GM12878 (cell line): ENCODE measurements at regions not wholly inside any gene's neighbourhood (a gene's known extent, or its start where the extent isn't known, plus 50 kb on each side); places are given as distances from the start of the nearest gene placed in this dataset.

Experiments used
- ATAC-seq: fragments of 200-7000 bp; cut with Tn5 transposase; 3 replicates; pipeline ENCODE4 v1.9.1; 2020; ENCODE audit warnings: mild to moderate bottlenecking, moderate library complexity
- BruUV-seq: library from RNA; stranded (reverse); fragments of 400-500 nt; replicated peaks from 2 replicates; lab custom pipeline; 2021; lab: Mats Ljungman, UMichigan
- CTCF ChIA-PET: fragments of 300-600 bp; sonication (Branson Sonifier 250); formaldehyde crosslinking; extraction: SDS; loops from one replicate; lab custom pipeline; 2021; ENCODE audit warnings: inconsistent platforms; lab: Yijun Ruan, JAX
- POLR2A ChIA-PET: fragments of 350-600 bp; formaldehyde crosslinking; extraction: SDS; loops from one replicate; lab custom pipeline; 2021; ENCODE audit warnings: inconsistent platforms; lab: Charles Lee
- RAD21 ChIA-PET: fragments of 300-600 bp; sonication (Branson Sonifier 250); formaldehyde crosslinking; loops from one replicate; lab custom pipeline; 2023; ENCODE audit warnings: antibody characterized with exemption; ENCODE audit not compliant: unreplicated experiment; lab: Charles Lee
- SMC1A ChIA-PET: fragments of 300-600 bp; sonication (Branson Sonifier 250); formaldehyde crosslinking; loops from one replicate; lab custom pipeline; 2023; ENCODE audit not compliant: unreplicated experiment, uncharacterized antibody; lab: Charles Lee
- DNase-seq: peaks from one replicate; pipeline ENCODE4 v3.0.0-alpha.2; 2011; ENCODE audit warnings: low read depth, low spot score
- FAIRE-seq: peaks from 3 replicates; lab custom pipeline; 2011; peaks lifted over from hg19 to GRCh38; lab: Jason Lieb, UNC
- H2AFZ ChIP-seq: 2 replicates; pipeline ENCODE4 v1.6.0; 2011; ENCODE audit warnings: low read depth, low read length, control low read depth; ENCODE audit not compliant: control insufficient read depth
- H3K27ac ChIP-seq: 2 replicates; pipeline ENCODE4 v1.5.1; 2011; ENCODE audit warnings: control low read depth; ENCODE audit not compliant: control insufficient read depth, insufficient read depth
- H3K27me3 ChIP-seq, 2 experiments: replicated peaks in 1 of 2; 2 replicates each; pipeline versions ENCODE4 v1.6.0 to v1.6.1; 2011; ENCODE audit warnings: low read length in 1 of 2; ENCODE audit not compliant: control insufficient read depth in 2 of 2, insufficient read depth in 2 of 2
- H3K36me3 ChIP-seq, 2 experiments: 2 replicates each; pipeline ENCODE4 v1.5.1; 2011; ENCODE audit warnings: low read length in 1 of 2; ENCODE audit not compliant: control insufficient read depth in 2 of 2, insufficient read depth in 2 of 2
- H3K4me1 ChIP-seq: 2 replicates; pipeline ENCODE4 v1.6.1; 2011; ENCODE audit warnings: mild to moderate bottlenecking, low read length, moderate library complexity, mixed read lengths; ENCODE audit not compliant: control insufficient read depth, insufficient read depth
- H3K4me2 ChIP-seq: 2 replicates; pipeline ENCODE4 v1.6.0; 2011; ENCODE audit warnings: control low read depth; ENCODE audit not compliant: control insufficient read depth, insufficient read depth
- H3K4me3 ChIP-seq: fragments of 200-600 bp; sonication (generic); 2 replicates; pipeline ENCODE4 v1.5.1; 2016
- H3K79me2 ChIP-seq: 2 replicates; pipeline ENCODE4 v1.6.0; 2011; ENCODE audit warnings: low read length; ENCODE audit not compliant: control insufficient read depth, insufficient read depth
- H3K9ac ChIP-seq: 2 replicates; pipeline ENCODE4 v1.8.0; 2011; ENCODE audit warnings: low read length, control low read depth, mixed read lengths; ENCODE audit not compliant: control insufficient read depth, insufficient read depth
- H3K9me3 ChIP-seq: replicated peaks from 3 replicates; pipeline ENCODE4 v1.5.1; 2011; ENCODE audit warnings: mild to moderate bottlenecking, low read length; ENCODE audit not compliant: control insufficient read depth, insufficient read depth
- H4K20me1 ChIP-seq: 2 replicates; pipeline ENCODE4 v1.6.0; 2011; ENCODE audit not compliant: control insufficient read depth, insufficient read depth
- HDGF ChIP-seq: fragments of 450-650 bp; IDR thresholded peaks from 2 replicates; pipeline ENCODE4 v1.6.1; 2016; ENCODE audit warnings: antibody characterized with exemption
- NFIC ChIP-seq: IDR thresholded peaks from 2 replicates; pipeline ENCODE4 v1.6.1; 2012; ENCODE audit warnings: low read depth, mild to moderate bottlenecking, inconsistent platforms, low read length, moderate library complexity
- SMAD5 ChIP-seq: IDR thresholded peaks from 2 replicates; pipeline ENCODE4 v1.6.1; 2016; ENCODE audit warnings: antibody characterized with exemption, low read depth
- whole genome bisulfite sequencing: methylation state at CpG from one replicate; pipeline ENCODE4 v1.1.6; 2016; ENCODE audit warnings: low lambda C conversion rate; ENCODE audit not compliant: insufficient replicate concordance, insufficient coverage; ENCODE audit errors: missing lambda C conversion rate; 5-methylcytosine and 5-hydroxymethylcytosine counted together
- in situ Hi-C: fragments of 300-500 bp; cut with MboI; formaldehyde crosslinking; loops from 9 replicates; pipeline ENCODE4 v1.14.3; 2018; ENCODE audit warnings: mixed read lengths
- intact Hi-C: fragments of 100-400 bp; cut with micrococcal nuclease; formaldehyde crosslinking; loops from one replicate; pipeline ENCODE4 v1.14.2; 2022; ENCODE audit not compliant: unreplicated experiment
- TF ChIP-seq, protein P1 (sequence below), 3 experiments: IDR thresholded peaks in 2 of 3; conservative IDR thresholded peaks in 1 of 3; 2 replicates each; pipeline ENCODE4 v1.5.1; 2011; ENCODE audit warnings: low read depth in 3 of 3, low read length in 3 of 3, mild to moderate bottlenecking in 3 of 3, control low read depth in 2 of 3, moderate library complexity in 2 of 3, inconsistent platforms in 1 of 3, mixed read lengths in 1 of 3; ENCODE audit not compliant: control insufficient read depth in 2 of 3, insufficient read depth in 1 of 3; ENCODE audit errors: extremely low read depth in 1 of 3

DNA sequence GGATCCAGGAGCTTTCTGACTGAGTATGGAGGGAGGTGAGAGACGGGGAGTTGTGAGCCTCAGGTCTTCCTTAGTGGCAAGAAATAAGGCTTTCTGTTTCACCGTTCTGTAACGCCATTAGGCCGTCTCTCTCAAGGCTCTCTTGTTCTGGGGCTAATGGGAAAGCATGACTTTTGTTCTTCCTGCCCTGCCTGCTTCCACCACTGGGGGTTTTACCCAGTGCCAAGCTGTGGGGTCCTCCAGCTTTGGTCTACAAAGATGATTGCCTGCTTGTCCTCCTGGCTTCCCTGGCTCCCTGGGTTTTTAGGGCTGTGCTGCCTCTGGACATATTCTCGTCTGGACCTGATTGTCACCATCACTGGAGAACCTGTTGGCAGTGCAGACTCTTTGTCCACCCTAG is 74.8 kb upstream of the TINAGL1 start:
- FAIRE-seq: no peak
- BruUV-seq: no TSS peak
- in situ Hi-C loops: no loop called here

More for the DNA sequence above, 74.8 kb upstream of the TINAGL1 start:
- intact Hi-C loops: no loop called here
- POLR2A ChIA-PET: interaction anchor here (0.9 to 2.0 kb wide), 2 partner anchors 8 to 14 kb away, joined by 5 read pairs; no protein-coding TSS in a partner anchor
- Histone ChIP-seq H3K4me2 (no peak overlapping the region), H3K36me3 (no peaks in the 10 kb centered on the region), H3K27me3 (no peaks in the 10 kb centered on the region), H3K4me1 (peaks cover 11% of the 10 kb centered on the region), H3K4me3 (no peak overlapping the region), H2AFZ (no peak overlapping the region), H4K20me1 (no peaks in the 10 kb centered on the region), H3K9ac (no peak overlapping the region), H3K9me3 (no peaks in the 10 kb centered on the region), H3K27ac (no peak overlapping the region), H3K79me2 (no peaks in the 10 kb centered on the region)
- DNase-seq (no peak), ATAC-seq (no peak)
- CTCF ChIA-PET: interaction anchor here (1.2 to 3.4 kb wide), 3 partner anchors 11 to 79 kb away, joined by 3 to 12 read pairs (median 3); no protein-coding TSS in a partner anchor
- SMC1A ChIA-PET: interaction anchor here (1.0 to 3.4 kb wide), 5 partner anchors 11 to 40 kb away, joined by 5 to 22 read pairs (median 9); no protein-coding TSS in a partner anchor
- WGBS: 57% methylated on average over 5 of the region's 5 CpGs
- RAD21 ChIA-PET: interaction anchor here (1.4 kb wide), 2 partner anchors 25 to 47 kb away, joined by 3 to 5 read pairs; no protein-coding TSS in a partner anchor
- TF ChIP-seq NFIC (no peak), SMAD5 (no peak), HDGF (no peak)
- TF ChIP-seq, protein P1, sequence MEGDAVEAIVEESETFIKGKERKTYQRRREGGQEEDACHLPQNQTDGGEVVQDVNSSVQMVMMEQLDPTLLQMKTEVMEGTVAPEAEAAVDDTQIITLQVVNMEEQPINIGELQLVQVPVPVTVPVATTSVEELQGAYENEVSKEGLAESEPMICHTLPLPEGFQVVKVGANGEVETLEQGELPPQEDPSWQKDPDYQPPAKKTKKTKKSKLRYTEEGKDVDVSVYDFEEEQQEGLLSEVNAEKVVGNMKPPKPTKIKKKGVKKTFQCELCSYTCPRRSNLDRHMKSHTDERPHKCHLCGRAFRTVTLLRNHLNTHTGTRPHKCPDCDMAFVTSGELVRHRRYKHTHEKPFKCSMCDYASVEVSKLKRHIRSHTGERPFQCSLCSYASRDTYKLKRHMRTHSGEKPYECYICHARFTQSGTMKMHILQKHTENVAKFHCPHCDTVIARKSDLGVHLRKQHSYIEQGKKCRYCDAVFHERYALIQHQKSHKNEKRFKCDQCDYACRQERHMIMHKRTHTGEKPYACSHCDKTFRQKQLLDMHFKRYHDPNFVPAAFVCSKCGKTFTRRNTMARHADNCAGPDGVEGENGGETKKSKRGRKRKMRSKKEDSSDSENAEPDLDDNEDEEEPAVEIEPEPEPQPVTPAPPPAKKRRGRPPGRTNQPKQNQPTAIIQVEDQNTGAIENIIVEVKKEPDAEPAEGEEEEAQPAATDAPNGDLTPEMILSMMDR (IDR thresholded peaks at IDR 0.05 in 2 of 3, conservative IDR thresholded peaks at IDR 0.05 in 1 of 3; ENCODE audit: control insufficient read depth in 2 of 3, extremely low read depth in 1 of 3, insufficient read depth in 1 of 3, low read depth in 3 of 3, low read length in 3 of 3): 0 out of 6 replicates have a peak, but pooled peaks of 2 of the 3 experiments have one; percentile 14 to 19
